ENCODE measurements at regions not wholly inside any gene's neighbourhood (a gene's known extent, or its start where the extent isn't known, plus 50 kb on each side); places are given as distances from the start of the nearest gene placed in this dataset.

GRCh38 chr16:13305019-13305755 is 403.8 kb downstream of the SHISA9 start:
- no peak for TF ChIP-seq CTCF (conservative IDR thresholded peaks at IDR 0.05; ENCODE audit: low read length)
- TF ChIP-seq EZH2phosphoT487 (IDR thresholded peaks at IDR 0.05; ENCODE audit: borderline replicate concordance, low read depth, low read length), result no peak

All from OCI-LY7 (cell line).